Neural cell (in vitro differentiated cells): ENCODE measurements at regions not wholly inside any gene's neighbourhood (a gene's known extent, or its start where the extent isn't known, plus 50 kb on each side); places are given as distances from the start of the nearest gene placed in this dataset.

ENCODE experiments used
- CTCF ChIP-seq: fragments of 450-650 bp; IDR thresholded peaks from 2 replicates; pipeline ENCODE4 v1.5.1; 2014; ENCODE audit warnings: antibody characterized with exemption, mild to moderate bottlenecking, moderate library complexity; ENCODE audit not compliant: poor library complexity, severe bottlenecking
- EZH2 ChIP-seq: fragments of 200-600, 300-800 bp; shearing (Covaris generic), sonication (generic); IDR thresholded peaks from 2 replicates; pipeline ENCODE4 v1.6.1; 2014; ENCODE audit warnings: antibody characterized with exemption, low read length, borderline replicate concordance, mild to moderate bottlenecking; ENCODE audit not compliant: insufficient read depth, poor library complexity, severe bottlenecking
- POLR2AphosphoS5 ChIP-seq: IDR thresholded peaks from 2 replicates; pipeline ENCODE4 v1.6.1; 2012
- RAD21 ChIP-seq: fragments of 450-650 bp; conservative IDR thresholded peaks from 2 replicates; pipeline ENCODE4 v1.6.1; 2014; ENCODE audit warnings: antibody characterized with exemption, mild to moderate bottlenecking, moderate library complexity
- REST ChIP-seq: IDR thresholded peaks from 2 replicates; pipeline ENCODE4 v1.6.1; 2012; ENCODE audit warnings: borderline replicate concordance

- TF ChIP-seq EZH2, result no peak
- peak; percentile 60 for TF ChIP-seq CTCF
- peak; percentile 79 for TF ChIP-seq POLR2AphosphoS5
- TF ChIP-seq REST, result peak; percentile 16
- peak; percentile 62 for TF ChIP-seq RAD21
These were observed 110.5 kb upstream of the SLC25A33 start for GRCh38 chr1:9428601-9429341.
